Adipocyte (in vitro differentiated cells): ENCODE measurements at regions not wholly inside any gene's neighbourhood (a gene's known extent, or its start where the extent isn't known, plus 50 kb on each side); places are given as distances from the start of the nearest gene placed in this dataset.
"Not testable (repeated sequence)": the region's sequence is repeated elsewhere in the genome, so short reads cannot be mapped to it uniquely, and the experiment has no call there.

Source experiments
- DNase-seq: peaks from one replicate; pipeline ENCODE4 v3.0.0-alpha.2; 2015; ENCODE audit warnings: low read depth
- H3K27me3 ChIP-seq: replicated peaks from 2 replicates; pipeline ENCODE4 v1.7.0; 2013; ENCODE audit warnings: mild to moderate bottlenecking, low read length, moderate library complexity; ENCODE audit not compliant: control insufficient read depth, insufficient read depth
- H3K36me3 ChIP-seq: 2 replicates; pipeline ENCODE4 v1.7.0; 2013; ENCODE audit warnings: low read length, mild to moderate bottlenecking, moderate library complexity; ENCODE audit not compliant: control insufficient read depth, insufficient read depth, severe bottlenecking
- H3K4me1 ChIP-seq: 2 replicates; pipeline ENCODE4 v1.7.0; 2013; ENCODE audit warnings: mild to moderate bottlenecking, low read length, moderate library complexity; ENCODE audit not compliant: control insufficient read depth, insufficient read depth
- H3K4me3 ChIP-seq: 2 replicates; pipeline ENCODE4 v1.7.0; 2013; ENCODE audit warnings: mild to moderate bottlenecking, low read length, moderate library complexity
- H3K9ac ChIP-seq: 2 replicates; pipeline ENCODE4 v1.7.0; 2013; ENCODE audit warnings: mild to moderate bottlenecking, low read length, moderate library complexity
- H3K9me3 ChIP-seq: 2 replicates; pipeline ENCODE4 v1.7.0; 2013; ENCODE audit warnings: mild to moderate bottlenecking, low read length, moderate library complexity; ENCODE audit not compliant: control insufficient read depth

- not testable (repeated sequence) for H3K4me1 ChIP-seq, H3K4me3 ChIP-seq, H3K9me3 ChIP-seq, H3K27me3 ChIP-seq, H3K9ac ChIP-seq, H3K36me3 ChIP-seq, DNase-seq
Observed at GRCh38 chr1:143563761-143564160, 408.0 kb downstream of the FAM72C start.

- DNase-seq: no peak
- no peaks in the 10 kb centered on the region for H3K36me3 ChIP-seq
- no peaks in the 10 kb centered on the region for H3K27me3 ChIP-seq
- no peak overlapping the region for H3K9ac ChIP-seq
- H3K4me1 ChIP-seq: no peaks in the 10 kb centered on the region
- H3K4me3 ChIP-seq: no peak overlapping the region
- H3K9me3 ChIP-seq: no peaks in the 10 kb centered on the region
Observed at GRCh38 chr1:143553627-143554026, 418.2 kb downstream of the FAM72C start.

- not testable (repeated sequence) for H3K9me3 ChIP-seq, H3K4me3 ChIP-seq, H3K4me1 ChIP-seq, H3K9ac ChIP-seq, DNase-seq, H3K27me3 ChIP-seq, H3K36me3 ChIP-seq
Observed at GRCh38 chr1:143504703-143505102, 467.1 kb downstream of the FAM72C start.

GRCh38 chr1:143504080-143504479, 467.7 kb downstream of the FAM72C start:
- H3K4me3 ChIP-seq, DNase-seq, H3K27me3 ChIP-seq, H3K36me3 ChIP-seq, H3K9ac ChIP-seq, H3K9me3 ChIP-seq, H3K4me1 ChIP-seq: not testable (repeated sequence)

- DNase-seq, H3K36me3 ChIP-seq, H3K27me3 ChIP-seq, H3K4me1 ChIP-seq, H3K9me3 ChIP-seq, H3K4me3 ChIP-seq, H3K9ac ChIP-seq: not testable (repeated sequence)
Observed at GRCh38 chr1:143503048-143503447, 468.7 kb downstream of the FAM72C start.

- H3K36me3 ChIP-seq, H3K4me3 ChIP-seq, H3K27me3 ChIP-seq, H3K9ac ChIP-seq, DNase-seq, H3K4me1 ChIP-seq, H3K9me3 ChIP-seq: not testable (repeated sequence)
Observed at GRCh38 chr1:143502038-143502437, 469.7 kb downstream of the FAM72C start.

GRCh38 chr1:143498059-143498749, 473.6 kb downstream of the FAM72C start:
- H3K4me1 ChIP-seq, H3K9me3 ChIP-seq, H3K9ac ChIP-seq, H3K36me3 ChIP-seq, H3K27me3 ChIP-seq: not testable (repeated sequence)
- peak; percentile 6 for DNase-seq
- H3K4me3 ChIP-seq: peak overlapping the region; percentile 44

- Histone ChIP-seq H3K36me3 (no peaks in the 10 kb centered on the region), H3K4me1 (no peaks in the 10 kb centered on the region), H3K9ac (no peak overlapping the region), H3K9me3 (no peaks in the 10 kb centered on the region), H3K27me3 (no peaks in the 10 kb centered on the region), H3K4me3 (no peak overlapping the region)
- DNase-seq: peak; percentile 8
Observed at GRCh38 chr1:143497374-143497747, 474.4 kb downstream of the FAM72C start.

- not testable (repeated sequence) for H3K9me3 ChIP-seq, H3K4me3 ChIP-seq, H3K36me3 ChIP-seq, H3K27me3 ChIP-seq, H3K4me1 ChIP-seq, H3K9ac ChIP-seq, DNase-seq
Observed at GRCh38 chr1:143496526-143497373, 475.0 kb downstream of the FAM72C start.
